ENCODE measurements at regions not wholly inside any gene's neighbourhood (a gene's known extent, or its start where the extent isn't known, plus 50 kb on each side); places are given as distances from the start of the nearest gene placed in this dataset.

DNA sequence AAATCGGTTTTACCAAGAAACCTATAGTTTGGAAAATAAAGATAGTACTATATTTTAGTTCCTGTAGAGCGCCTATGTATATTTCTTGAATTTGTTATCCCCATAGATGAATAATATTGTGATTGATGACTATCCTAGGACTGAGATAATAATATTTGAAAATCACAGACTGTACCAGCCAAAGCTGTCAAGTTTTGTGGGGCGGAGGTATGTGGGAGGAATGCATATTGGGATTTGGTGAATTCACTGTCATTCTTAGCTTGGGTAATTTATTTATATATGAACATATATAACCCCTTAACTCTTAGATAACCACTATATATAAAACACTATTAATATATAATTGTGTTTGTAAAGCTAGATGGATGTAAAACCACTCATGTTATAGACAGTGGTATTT is 205.5 kb upstream of the ARSJ start:
- DNase-seq = no peak

DNA sequence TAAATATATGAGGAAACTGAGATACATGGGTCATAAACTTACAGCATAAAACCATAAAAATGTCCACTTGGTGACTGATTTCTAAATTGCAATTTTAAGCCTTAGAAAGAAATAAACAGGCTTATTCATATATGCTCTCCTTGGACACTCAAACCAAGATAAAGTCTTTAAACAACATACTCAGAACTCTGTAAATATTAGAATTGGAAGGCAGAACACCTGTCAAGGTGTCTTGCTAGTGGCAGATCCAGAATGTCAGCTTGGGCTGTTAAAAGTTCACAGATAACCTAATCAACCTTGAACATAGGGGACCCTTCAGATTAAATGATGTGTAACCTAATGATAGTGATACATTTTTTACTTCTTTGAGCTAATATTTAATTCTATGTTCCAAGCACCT is 208.1 kb upstream of the ARSJ start:
- no peak for DNase-seq

- no peak for DNase-seq
Observed at GRCh38 chr4:114191496-114191895, 212.0 kb upstream of the ARSJ start.

- no peak for DNase-seq
Observed at GRCh38 chr4:114192854-114193253, 213.4 kb upstream of the ARSJ start.

- no peak for DNase-seq
Observed at GRCh38 chr4:114193624-114194399, 214.4 kb upstream of the ARSJ start.

DNA sequence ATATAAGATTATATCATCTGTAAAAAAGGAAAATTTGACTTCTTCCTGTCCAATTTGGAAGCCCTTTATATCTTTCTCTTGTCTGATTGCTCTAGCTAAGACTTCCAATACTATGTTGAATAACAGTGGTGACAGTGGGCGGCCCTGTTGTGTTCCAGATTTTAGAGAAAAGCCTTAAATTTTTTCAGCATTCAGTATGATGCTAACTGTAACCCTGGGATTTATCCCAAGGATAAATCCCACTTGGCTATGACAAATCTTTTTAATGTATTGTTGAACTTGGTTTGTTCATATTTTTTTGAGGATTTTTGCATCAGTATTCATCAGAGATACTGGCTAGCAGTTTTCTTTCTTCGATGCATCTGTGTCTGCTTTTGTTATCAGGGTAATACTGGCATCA is 217.2 kb upstream of the ARSJ start:
- DNase-seq = no peak

DNA sequence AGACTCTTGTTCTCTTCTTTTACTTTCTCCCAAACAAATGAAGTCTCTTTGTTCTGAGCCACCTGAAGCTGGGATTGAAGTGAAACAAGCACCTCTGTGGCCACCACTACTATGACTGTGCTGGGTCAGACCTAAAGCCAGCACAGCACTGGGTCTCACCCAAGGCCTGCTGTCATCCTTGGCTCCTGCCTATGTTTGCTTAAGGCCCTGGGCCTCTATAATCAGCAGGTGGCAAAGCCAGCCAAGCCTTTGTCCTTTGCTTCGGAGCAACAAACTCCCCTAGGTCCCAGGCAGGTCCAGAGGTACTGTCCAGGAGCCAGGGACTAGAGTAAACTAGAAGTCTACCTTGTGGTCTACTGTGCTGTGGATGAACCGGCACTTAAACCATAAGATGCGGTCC is 220.6 kb upstream of the ARSJ start:
- DNase-seq = no peak

- no peak for DNase-seq
Observed at GRCh38 chr4:114205261-114205660, 225.8 kb upstream of the ARSJ start.

- no peak for DNase-seq
Observed at GRCh38 chr4:114208574-114209151, 229.2 kb upstream of the ARSJ start.

DNA sequence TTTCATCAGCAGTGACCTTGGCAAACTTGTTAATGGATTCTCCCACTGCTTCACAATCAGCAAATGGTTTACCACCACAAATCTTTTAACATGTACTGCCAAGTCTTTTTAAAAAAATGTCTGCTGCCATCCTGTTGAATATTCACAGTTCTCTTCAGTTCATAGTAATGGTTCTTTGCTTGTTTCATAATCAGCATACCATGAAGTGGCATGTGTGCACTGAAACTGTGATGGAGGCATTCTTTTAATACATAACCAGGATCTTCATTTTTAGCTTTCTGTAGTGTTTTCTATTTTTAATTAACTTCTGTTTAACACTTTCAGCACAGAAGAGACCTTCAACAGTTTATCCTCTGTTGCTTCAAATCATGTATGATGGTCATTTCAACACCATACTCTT is 230.1 kb upstream of the ARSJ start:
- no peak for DNase-seq

DNA sequence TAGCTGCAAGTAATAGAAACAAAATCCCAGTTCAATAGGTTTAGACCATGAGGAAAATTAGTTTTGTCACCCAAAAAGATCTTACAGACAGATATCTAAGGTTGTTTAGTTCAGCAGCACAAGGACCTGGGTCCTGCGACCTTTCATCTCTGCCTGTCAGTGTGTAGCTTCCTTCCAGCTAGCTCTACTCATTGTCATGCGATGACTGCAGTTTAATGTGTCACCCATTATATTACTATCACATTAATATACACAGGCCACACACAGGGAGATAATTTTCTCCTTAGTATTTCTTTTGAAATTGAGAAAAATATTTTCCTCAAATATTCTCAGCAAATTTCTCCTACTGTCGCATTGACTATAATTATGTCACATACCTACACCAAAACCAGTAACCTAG is 232.1 kb upstream of the ARSJ start:
- DNase-seq = no peak

GRCh38 chr4:114217150-114217817 is 237.8 kb upstream of the ARSJ start:
- DNase-seq = peak; percentile 24

- no peak for DNase-seq
Observed at GRCh38 chr4:114223580-114223979, 244.1 kb upstream of the ARSJ start.

DNA sequence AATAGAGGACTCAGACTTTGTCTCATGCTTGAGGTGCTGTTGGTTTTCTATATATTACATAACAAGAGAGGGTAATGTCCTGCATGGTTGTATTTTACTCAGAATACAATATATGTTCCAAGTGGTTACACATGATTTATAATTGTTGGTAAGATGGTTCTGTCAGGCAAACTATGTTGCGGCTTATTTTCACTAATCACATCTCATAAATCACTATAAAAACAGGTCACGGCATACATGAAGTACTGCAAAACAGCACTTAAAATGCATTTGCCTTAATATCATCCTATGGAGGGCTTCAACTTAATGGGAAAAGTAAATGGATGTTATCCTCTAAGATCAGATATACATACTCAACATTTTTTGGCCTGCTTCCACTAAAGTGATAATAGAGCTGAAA is 246.0 kb upstream of the ARSJ start:
- DNase-seq = no peak

DNA sequence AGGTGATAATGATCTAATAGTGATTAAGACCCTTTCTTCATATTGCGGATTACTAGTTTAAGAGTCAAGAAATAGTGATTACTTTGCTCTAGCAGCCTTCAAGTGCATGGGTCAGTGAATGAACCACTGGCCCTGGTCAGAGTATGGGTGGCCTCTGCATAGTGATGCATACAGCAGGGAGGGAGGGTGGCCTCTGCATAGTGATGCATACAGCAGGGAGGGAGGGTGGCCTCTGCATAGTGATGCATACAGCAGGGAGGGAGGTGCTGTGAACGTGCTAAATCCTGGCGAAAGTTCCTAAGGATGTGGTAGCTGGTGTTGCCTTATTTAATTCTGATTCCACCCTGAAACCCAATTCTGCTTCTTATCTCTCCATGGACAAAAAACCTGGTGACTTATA is 246.7 kb upstream of the ARSJ start:
- no peak for DNase-seq

DNA sequence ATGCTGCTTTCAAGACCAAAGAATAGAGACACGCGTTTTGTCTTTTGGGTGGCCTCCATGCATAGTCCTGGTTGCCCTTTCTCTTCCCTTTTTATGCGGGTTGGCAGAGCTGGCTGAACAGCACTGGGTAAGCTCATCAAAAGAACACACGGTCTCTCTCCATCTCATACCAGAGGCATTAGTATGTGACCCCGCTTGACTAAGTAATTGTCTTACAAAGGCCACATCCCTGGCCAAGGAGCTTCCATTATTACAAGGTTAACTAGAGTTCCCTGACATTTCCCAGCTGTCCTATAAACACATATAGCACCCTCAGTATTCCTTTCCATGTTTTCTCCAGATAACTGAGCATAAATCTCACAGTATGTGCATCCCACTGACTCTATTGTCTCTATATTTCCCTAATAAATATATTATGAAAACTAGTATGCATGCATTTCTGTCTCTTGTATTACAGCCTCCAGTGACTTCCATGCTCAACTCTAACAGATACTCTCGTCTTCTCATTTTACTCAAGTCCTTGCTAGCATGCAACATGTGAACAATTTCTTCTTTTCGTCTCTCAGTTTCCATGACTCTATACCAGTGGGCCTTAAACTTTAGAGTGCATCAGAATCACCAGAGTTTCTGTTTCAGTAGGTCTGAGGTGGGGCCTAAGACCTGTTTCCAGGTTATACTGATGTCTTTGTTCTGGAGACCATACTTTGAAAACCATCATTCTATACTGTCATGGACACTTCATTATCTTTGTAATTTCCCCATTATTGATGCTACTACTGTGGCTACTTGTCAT is 247.7 kb upstream of the ARSJ start:
- no peak for DNase-seq

DNA sequence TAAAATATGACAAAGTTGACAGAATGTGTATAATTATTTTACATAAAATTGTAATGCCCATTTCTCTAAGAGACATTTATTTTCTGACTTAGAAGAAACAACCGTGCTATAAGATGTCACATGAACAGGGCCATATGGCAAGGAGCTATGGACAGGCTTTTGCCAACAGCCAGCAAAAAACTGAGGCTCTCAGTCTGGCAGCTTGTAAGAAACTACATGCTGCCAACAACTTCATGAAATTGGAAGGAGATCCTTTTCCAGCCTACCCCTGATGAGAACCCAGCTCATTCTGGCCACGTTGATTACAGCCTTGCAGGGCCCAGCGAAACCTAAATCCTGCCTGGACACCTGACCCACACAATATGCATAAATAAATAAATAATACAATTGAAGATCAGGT is 250.3 kb upstream of the ARSJ start:
- no peak for DNase-seq

GRCh38 chr4:114236171-114236769 is 256.8 kb upstream of the ARSJ start:
- no peak for DNase-seq

GRCh38 chr4:114237997-114238396 is 258.6 kb upstream of the ARSJ start:
- no peak for DNase-seq

GRCh38 chr4:114249561-114249960 is 270.1 kb upstream of the ARSJ start:
- no peak for DNase-seq

- DNase-seq = no peak
Observed at GRCh38 chr4:114249976-114250375, 270.5 kb upstream of the ARSJ start.

DNA sequence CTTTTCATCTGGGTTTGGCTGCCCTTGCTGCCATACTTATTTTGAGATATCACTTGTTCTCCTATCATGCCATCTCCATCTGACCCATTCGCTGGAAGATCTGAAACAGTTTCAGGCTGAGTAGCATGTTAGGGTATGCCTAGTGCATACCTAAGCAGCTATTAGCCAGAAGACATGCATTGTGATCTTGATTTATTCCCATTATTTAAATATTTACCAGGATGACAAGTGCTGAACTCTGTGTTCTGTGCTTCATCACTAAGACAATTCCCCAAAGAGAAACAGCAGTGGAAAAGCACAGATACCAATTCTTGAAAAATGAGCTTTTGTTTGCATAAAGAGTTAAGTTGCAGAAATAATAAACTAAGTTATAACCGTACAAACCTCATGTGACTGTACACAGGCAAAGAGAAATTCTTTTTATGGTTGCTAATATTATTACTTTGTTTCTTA is 271.0 kb upstream of the ARSJ start:
- no peak for DNase-seq

GRCh38 chr4:114251020-114251419 is 271.6 kb upstream of the ARSJ start:
- DNase-seq = no peak
